Stomach smooth muscle (tissue), 2 donors: ENCODE measurements at regions not wholly inside any gene's neighbourhood (a gene's known extent, or its start where the extent isn't known, plus 50 kb on each side); places are given as distances from the start of the nearest gene placed in this dataset.

Experiments
- H3K27ac ChIP-seq: one replicate; pipeline ENCODE4 v1.7.0; 2013; ENCODE audit warnings: mild to moderate bottlenecking, low read length, inconsistent platforms
- H3K27me3 ChIP-seq, 2 donors: one replicate each; pipeline ENCODE4 v1.7.0; 2013; ENCODE audit warnings: low read length in 2 of 2; ENCODE audit not compliant: insufficient read depth in 2 of 2, control insufficient read depth in 1 of 2
- H3K36me3 ChIP-seq, 2 donors: one replicate each; pipeline ENCODE4 v1.7.0; 2013; ENCODE audit warnings: low read length in 2 of 2; ENCODE audit not compliant: control insufficient read depth in 2 of 2, insufficient read depth in 2 of 2
- H3K4me1 ChIP-seq: one replicate; pipeline ENCODE4 v1.7.0; 2013; ENCODE audit warnings: low read length; ENCODE audit not compliant: control insufficient read depth, insufficient read depth
- H3K4me3 ChIP-seq, 2 donors: one replicate each; pipeline ENCODE4 v1.7.0; 2013; ENCODE audit warnings: low read length in 2 of 2
- H3K9ac ChIP-seq, 2 donors: one replicate each; pipeline ENCODE4 v1.7.0; 2013; ENCODE audit warnings: low read length in 2 of 2, mild to moderate bottlenecking in 1 of 2
- H3K9me3 ChIP-seq, 2 donors: one replicate each; pipeline ENCODE4 v1.7.0; 2013; ENCODE audit warnings: low read length in 2 of 2; ENCODE audit not compliant: control insufficient read depth in 2 of 2
- donor health status: healthy.
- donor health status: Pancreatic carcinoma.

DNA sequence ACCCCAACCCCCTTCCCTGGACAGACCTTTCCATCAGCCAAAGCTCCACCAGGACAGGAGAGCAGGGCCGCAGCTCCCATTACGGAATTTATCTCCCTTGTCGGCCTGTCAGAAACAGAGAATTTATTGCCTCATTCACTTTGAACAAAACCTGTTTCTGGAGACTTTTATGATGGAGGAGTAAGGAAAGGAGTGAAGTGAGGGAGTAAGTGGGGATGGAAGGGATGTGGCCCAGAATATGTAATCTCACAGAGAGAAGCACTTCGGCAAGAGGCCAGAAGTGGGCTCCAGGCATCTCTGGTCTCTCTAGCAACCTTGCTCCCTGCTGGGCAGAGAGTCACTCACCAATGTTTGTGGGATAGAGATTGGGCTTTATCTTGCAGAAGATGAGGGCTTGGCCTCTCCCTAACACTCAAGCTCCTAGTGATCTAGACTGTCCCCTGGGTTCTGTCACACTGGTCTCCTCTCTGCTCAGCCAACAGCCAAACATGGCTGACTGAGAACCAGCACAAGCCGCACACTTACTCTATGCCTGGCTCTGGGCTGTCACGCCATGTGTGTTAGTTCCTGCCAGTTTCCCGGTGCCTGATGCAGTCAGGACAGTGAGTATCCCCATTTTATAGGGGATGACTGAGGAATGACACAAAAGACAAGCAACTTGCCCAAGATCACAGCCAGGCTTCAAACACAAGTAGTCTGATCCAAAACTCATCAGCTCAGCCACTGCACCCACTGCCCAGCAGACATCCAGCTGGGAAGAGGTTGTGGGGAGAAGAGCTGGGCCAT lies 149.4 kb upstream of the ZMIZ1 start:
- H3K9me3 ChIP-seq: no peaks in the 10 kb centered on the region
- peaks cover 12% of the 10 kb centered on the region for H3K4me1 ChIP-seq
- no peaks in the 10 kb centered on the region for H3K27me3 ChIP-seq
- H3K27ac ChIP-seq: no peak overlapping the region
- H3K9ac ChIP-seq: no peak overlapping the region
- H3K36me3 ChIP-seq: no peaks in the 10 kb centered on the region
- H3K4me3 ChIP-seq: no peak overlapping the region

DNA sequence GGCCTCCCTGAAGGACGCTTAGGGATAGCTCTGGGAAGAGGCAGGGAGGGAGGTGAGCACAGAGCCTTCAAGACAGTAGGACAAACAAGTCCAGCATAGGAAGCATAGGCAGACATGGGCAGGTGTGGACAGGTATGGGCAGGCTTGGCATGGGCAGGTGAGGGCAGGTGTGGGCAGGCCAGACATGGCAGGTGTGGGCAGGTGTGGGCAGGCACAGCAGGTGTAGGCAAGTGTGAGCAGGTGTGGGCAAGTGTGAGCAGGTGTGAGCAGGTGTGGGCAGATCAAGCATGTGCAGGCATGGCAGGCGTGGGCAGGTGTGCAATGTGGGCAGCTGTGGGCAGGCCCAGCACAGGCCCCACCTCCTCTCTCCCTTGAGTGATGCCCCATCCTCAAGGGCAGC lies 148.8 kb upstream of the ZMIZ1 start:
- Histone ChIP-seq H3K4me3 (no peak overlapping the region), H3K36me3 (no peaks in the 10 kb centered on the region), H3K9me3 (no peaks in the 10 kb centered on the region), H3K27me3 (no peaks in the 10 kb centered on the region), H3K9ac (no peak overlapping the region), H3K4me1 (peaks cover 16% of the 10 kb centered on the region), H3K27ac (no peak overlapping the region)

DNA sequence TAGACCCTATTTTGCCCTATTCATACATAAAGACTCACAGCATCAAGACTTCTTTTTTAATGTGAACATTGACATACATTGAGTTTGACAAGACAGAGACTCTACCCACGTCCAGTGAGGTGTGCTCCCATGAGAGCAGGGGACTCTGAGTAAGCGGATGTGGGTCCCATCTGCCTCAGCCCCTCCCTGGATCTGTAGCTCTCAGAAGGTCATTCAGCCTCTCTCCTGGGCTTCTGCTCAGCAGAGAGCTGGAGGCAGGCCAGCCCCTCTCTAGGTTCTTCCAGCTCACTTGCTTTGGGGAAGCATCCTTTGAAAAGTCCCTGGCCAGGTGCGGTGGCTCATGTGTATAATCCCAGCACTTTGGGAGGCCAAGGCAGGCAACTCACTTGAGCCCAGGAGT lies 146.9 kb upstream of the ZMIZ1 start:
- no peak overlapping the region for H3K4me3 ChIP-seq
- no peaks in the 10 kb centered on the region for H3K9me3 ChIP-seq
- H3K27me3 ChIP-seq: no peaks in the 10 kb centered on the region
- peaks cover 16% of the 10 kb centered on the region for H3K4me1 ChIP-seq
- H3K27ac ChIP-seq: no peak overlapping the region
- H3K36me3 ChIP-seq: no peaks in the 10 kb centered on the region
- H3K9ac ChIP-seq: no peak overlapping the region

DNA sequence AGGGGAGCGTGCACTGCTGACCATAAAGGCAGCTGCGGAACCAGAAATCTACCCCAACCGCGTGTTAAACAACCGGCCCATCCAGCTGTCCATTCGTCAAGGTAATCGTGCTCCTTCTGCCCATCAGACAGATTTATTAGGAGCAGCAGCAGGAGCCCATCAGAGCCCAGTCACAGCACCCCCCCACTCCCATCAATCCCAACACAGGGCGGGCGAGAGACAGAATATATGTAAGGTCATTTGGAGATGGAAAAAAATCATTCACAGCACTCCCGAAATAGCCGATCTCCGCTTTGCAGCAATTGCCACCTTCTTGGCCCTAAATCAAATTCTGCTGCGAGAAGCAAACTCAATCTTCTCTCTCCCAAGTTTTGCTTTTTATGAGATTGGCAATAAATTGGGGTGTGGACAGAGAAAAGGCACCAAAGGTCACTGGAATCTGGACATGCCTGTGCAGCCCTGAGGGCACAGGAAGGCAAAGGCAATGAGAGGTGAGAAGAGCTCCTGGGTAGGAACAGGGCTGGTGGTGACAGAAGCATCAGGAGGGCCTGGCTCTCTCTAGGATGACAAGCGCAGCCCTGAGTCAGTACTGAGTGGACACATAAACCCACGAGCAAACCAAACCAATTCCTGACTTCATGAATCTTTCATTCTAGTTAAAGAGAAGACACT lies 145.0 kb upstream of the ZMIZ1 start:
- Histone ChIP-seq H3K36me3 (no peaks in the 10 kb centered on the region), H3K4me3 (no peak overlapping the region), H3K9ac (no peak overlapping the region), H3K27me3 (no peaks in the 10 kb centered on the region), H3K9me3 (no peaks in the 10 kb centered on the region), H3K27ac (no peak overlapping the region), H3K4me1 (peaks cover 16% of the 10 kb centered on the region)

DNA sequence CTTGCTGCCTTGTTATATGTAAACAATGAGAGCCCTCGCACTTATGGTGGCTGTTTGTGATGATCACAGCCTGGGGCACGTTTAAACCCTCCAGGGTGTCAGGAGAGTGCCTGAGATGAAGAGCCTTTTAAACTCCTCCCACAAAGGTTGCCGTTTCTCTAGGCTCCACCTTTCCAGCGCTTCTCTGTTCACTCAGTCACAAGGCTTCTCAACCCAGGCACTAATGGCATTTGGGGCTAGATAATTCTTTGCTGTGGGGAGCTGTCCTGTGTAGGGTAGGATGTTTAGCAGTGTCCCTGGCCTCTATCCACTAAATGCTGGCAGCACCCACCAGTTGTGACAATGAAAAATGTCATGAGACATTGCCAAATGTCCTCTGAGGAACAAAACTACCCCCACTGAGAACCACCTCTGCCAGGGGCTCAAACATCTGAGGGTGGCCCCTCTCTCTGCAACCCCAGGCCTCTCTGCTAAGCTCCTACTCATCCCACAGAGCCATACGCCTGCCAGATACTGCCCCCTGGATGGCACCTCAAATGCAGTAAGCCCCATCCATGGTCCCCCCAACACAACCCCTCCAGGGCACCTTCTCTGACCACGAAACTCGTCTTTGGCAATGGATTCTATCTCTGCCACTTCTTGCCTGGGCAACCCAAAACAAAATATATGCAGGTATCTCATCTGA lies 144.3 kb upstream of the ZMIZ1 start:
- Histone ChIP-seq H3K4me1 (peaks cover 16% of the 10 kb centered on the region), H3K36me3 (no peaks in the 10 kb centered on the region), H3K9ac (no peak overlapping the region), H3K27me3 (no peaks in the 10 kb centered on the region), H3K27ac (no peak overlapping the region), H3K9me3 (no peaks in the 10 kb centered on the region), H3K4me3 (no peak overlapping the region)

DNA sequence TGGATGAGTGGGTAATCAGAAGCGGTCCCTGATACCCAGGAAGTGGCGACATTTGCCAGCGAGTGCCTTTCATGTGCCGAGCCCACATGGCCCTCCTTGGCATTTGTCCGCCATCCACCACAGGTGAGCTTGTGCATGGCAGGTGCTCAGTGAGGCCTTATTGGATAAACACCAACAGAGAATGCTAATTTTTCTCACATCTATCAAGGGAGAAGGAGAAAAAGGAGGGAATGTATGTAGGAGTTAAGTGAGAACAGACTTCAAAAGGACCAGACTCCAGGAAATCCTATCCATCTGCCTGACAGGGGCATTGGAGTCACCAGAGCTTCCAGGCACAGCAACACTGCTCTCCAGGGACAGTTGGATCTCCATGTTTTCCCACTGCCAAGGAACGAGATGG lies 143.5 kb upstream of the ZMIZ1 start:
- H3K4me3 ChIP-seq: no peak overlapping the region
- H3K27me3 ChIP-seq: no peaks in the 10 kb centered on the region
- no peak overlapping the region for H3K27ac ChIP-seq
- H3K36me3 ChIP-seq: no peaks in the 10 kb centered on the region
- H3K9me3 ChIP-seq: no peaks in the 10 kb centered on the region
- peaks cover 16% of the 10 kb centered on the region for H3K4me1 ChIP-seq
- no peak overlapping the region for H3K9ac ChIP-seq

DNA sequence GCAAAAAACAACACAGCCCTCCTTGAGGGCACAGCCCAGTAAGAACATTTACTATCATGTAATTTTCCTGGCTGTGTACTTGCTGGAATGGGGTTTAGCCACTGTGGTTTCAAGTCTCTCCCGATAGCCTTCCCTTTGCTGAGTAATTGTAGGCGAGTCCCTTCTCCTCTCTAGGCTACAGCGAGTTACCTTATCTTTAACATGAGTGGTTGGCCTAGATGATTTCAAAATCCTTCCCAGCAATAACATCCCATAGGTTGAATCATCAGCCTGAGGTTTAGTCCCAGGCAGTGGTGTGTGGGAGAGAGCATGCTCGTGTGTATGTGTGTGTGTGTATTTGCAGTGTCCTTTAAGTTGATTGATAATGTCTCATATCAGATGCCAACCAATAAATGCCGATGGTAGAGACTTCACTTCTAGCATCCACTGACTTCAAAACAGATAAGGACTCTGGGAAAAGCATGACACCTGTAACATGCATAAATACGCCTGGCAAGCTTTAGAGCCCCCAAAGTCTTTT lies 142.9 kb upstream of the ZMIZ1 start:
- H3K36me3 ChIP-seq: no peaks in the 10 kb centered on the region
- H3K27ac ChIP-seq: no peak overlapping the region
- no peaks in the 10 kb centered on the region for H3K27me3 ChIP-seq
- H3K4me3 ChIP-seq: no peak overlapping the region
- peaks cover 16% of the 10 kb centered on the region for H3K4me1 ChIP-seq
- no peaks in the 10 kb centered on the region for H3K9me3 ChIP-seq
- no peak overlapping the region for H3K9ac ChIP-seq

DNA sequence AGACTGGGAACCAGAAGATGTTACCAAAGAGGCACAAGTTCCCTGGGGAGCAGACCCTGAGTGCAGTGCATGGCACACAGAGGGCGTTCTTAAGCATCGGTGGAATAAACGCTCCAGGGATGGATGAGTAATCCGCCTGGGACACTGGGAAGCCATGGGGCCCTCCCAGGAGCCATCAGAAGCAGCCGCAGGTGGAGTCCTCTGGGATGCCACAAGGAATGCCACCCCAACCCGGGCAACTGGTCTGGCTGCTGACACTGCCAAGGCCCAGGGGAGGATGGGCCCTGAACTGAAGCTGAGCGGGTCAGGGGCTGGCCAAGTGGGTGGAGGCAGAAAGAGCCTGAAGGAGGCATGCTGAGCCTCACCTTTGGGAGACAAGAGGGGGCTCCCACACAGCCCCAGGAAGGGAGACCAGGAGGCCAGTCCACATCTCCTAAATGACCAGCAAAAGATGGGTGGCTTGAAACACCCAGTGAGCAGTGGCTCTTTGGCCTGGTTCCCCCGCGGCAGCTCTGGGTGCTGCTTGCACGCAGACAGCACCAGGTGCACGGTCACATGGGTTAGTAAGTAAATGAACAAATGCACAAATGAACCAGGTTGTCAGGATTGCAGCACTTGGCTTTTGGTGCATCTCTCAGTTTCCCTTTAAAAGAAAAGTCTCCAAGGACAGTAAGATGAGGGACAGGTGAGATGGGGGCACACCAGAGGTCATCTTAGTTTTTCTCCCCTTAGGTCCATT lies 141.3 kb upstream of the ZMIZ1 start:
- Histone ChIP-seq H3K9me3 (no peaks in the 10 kb centered on the region), H3K9ac (no peak overlapping the region), H3K36me3 (no peaks in the 10 kb centered on the region), H3K4me1 (peaks cover 24% of the 10 kb centered on the region), H3K27ac (no peak overlapping the region), H3K27me3 (no peaks in the 10 kb centered on the region), H3K4me3 (no peak overlapping the region)

DNA sequence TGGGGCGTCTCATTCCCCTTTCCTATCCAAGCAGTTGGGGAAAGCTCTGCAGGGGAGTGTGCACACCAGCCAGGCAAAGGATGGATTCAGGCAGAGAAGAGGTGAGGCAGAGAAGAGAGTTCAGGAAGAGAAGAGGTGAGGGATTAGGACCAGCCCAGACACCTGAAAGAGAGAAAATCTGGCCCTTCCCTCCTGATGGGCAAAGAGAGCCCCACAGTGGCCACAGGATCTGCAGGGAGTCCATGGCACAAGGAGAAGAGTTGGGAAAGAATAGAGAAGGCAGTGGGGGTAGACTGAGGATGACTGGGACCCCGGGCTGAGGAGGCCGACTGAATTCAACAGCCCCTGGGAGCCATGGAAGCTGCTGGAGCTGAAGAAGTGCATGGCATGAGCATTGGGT lies 140.4 kb upstream of the ZMIZ1 start:
- Histone ChIP-seq H3K36me3 (no peaks in the 10 kb centered on the region), H3K27me3 (no peaks in the 10 kb centered on the region), H3K9ac (no peak overlapping the region), H3K9me3 (no peaks in the 10 kb centered on the region), H3K4me3 (no peak overlapping the region), H3K27ac (no peak overlapping the region), H3K4me1 (peaks cover 30% of the 10 kb centered on the region)

DNA sequence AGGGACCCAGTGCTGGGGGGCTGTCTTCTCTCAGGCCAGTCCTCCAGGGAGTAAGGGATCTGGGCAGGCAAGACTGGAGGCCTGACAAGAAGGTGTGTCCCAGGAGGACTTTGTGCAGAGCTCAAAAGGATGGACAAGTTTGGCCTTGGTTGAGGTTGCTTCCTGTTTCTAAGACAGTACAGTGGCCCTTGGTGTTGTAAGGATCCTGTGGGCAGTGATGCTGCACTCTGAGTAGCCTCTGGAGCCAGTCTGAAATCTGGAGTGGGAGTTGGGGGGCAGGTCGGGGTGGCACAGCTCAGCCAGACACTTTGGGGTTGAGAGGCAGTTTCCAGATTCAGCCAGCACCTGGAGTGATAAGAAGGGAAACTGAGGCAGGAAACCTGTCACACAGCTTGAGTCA lies 139.2 kb upstream of the ZMIZ1 start:
- H3K9ac ChIP-seq: no peak overlapping the region
- H3K27ac ChIP-seq: no peak overlapping the region
- H3K4me3 ChIP-seq: no peak overlapping the region

More for the DNA sequence above, 139.2 kb upstream of the ZMIZ1 start:
- no peaks in the 10 kb centered on the region for H3K36me3 ChIP-seq
- H3K9me3 ChIP-seq: no peaks in the 10 kb centered on the region
- peaks cover 19% of the 10 kb centered on the region for H3K4me1 ChIP-seq
- no peaks in the 10 kb centered on the region for H3K27me3 ChIP-seq
